ENCODE measurements at regions not wholly inside any gene's neighbourhood (a gene's known extent, or its start where the extent isn't known, plus 50 kb on each side); places are given as distances from the start of the nearest gene placed in this dataset.
"Not testable (repeated sequence)": the region's sequence is repeated elsewhere in the genome, so short reads cannot be mapped to it uniquely, and the experiment has no call there.

- DNase-seq (ENCODE audit: low spot score), result no peak
These were observed 1666.1 kb upstream of the WWC1 start for GRCh38 chr5:166625210-166625865.

- no peak for DNase-seq (ENCODE audit: low spot score)
These were observed 1654.2 kb upstream of the WWC1 start for GRCh38 chr5:166637295-166637694.

GRCh38 chr5:166639151-166639550 is 1652.3 kb upstream of the WWC1 start:
- no peak for DNase-seq (ENCODE audit: low spot score)

GRCh38 chr5:166640136-166640535 is 1651.3 kb upstream of the WWC1 start:
- not testable (repeated sequence) for DNase-seq (ENCODE audit: low spot score)

GRCh38 chr5:166648736-166649135 is 1642.7 kb upstream of the WWC1 start:
- DNase-seq (ENCODE audit: low spot score), result no peak

GRCh38 chr5:166649676-166650075 is 1641.8 kb upstream of the WWC1 start:
- no peak for DNase-seq (ENCODE audit: low spot score)

GRCh38 chr5:166651234-166651633 is 1640.2 kb upstream of the WWC1 start:
- no peak for DNase-seq (ENCODE audit: low spot score)

- DNase-seq (ENCODE audit: low spot score), result no peak
These were observed 1619.6 kb upstream of the WWC1 start for GRCh38 chr5:166671811-166672210.

- DNase-seq (ENCODE audit: low spot score), result no peak
These were observed 1619.0 kb upstream of the WWC1 start for GRCh38 chr5:166672431-166672830.

GRCh38 chr5:166677891-166678290 is 1613.6 kb upstream of the WWC1 start:
- DNase-seq (ENCODE audit: low spot score), result no peak

GRCh38 chr5:166679331-166679730 is 1612.1 kb upstream of the WWC1 start:
- DNase-seq (ENCODE audit: low spot score), result no peak

GRCh38 chr5:166695326-166695725 is 1596.1 kb upstream of the WWC1 start:
- no peak for DNase-seq (ENCODE audit: low spot score)

GRCh38 chr5:166708291-166708690 is 1583.2 kb upstream of the WWC1 start:
- DNase-seq (ENCODE audit: low spot score), result no peak

- no peak for DNase-seq (ENCODE audit: low spot score)
These were observed 1581.8 kb upstream of the WWC1 start for GRCh38 chr5:166709691-166710090.

- DNase-seq (ENCODE audit: low spot score), result no peak
These were observed 1581.2 kb upstream of the WWC1 start for GRCh38 chr5:166710271-166710670.

GRCh38 chr5:166712447-166713185 is 1578.8 kb upstream of the WWC1 start:
- DNase-seq (ENCODE audit: low spot score), result no peak

- DNase-seq (ENCODE audit: low spot score), result no peak
These were observed 1578.2 kb upstream of the WWC1 start for GRCh38 chr5:166713295-166713694.

GRCh38 chr5:166716856-166717492 is 1574.5 kb upstream of the WWC1 start:
- DNase-seq (ENCODE audit: low spot score), result no peak

- no peak for DNase-seq (ENCODE audit: low spot score)
These were observed 1571.5 kb upstream of the WWC1 start for GRCh38 chr5:166719991-166720390.

GRCh38 chr5:166722939-166723338 is 1568.5 kb upstream of the WWC1 start:
- DNase-seq (ENCODE audit: low spot score), result no peak

GRCh38 chr5:166724284-166724683 is 1567.2 kb upstream of the WWC1 start:
- no peak for DNase-seq (ENCODE audit: low spot score)

- no peak for DNase-seq (ENCODE audit: low spot score)
These were observed 1565.9 kb upstream of the WWC1 start for GRCh38 chr5:166725593-166725992.

GRCh38 chr5:166726406-166726805 is 1565.0 kb upstream of the WWC1 start:
- no peak for DNase-seq (ENCODE audit: low spot score)
